ENCODE measurements at regions not wholly inside any gene's neighbourhood (a gene's known extent, or its start where the extent isn't known, plus 50 kb on each side); places are given as distances from the start of the nearest gene placed in this dataset.

DNA sequence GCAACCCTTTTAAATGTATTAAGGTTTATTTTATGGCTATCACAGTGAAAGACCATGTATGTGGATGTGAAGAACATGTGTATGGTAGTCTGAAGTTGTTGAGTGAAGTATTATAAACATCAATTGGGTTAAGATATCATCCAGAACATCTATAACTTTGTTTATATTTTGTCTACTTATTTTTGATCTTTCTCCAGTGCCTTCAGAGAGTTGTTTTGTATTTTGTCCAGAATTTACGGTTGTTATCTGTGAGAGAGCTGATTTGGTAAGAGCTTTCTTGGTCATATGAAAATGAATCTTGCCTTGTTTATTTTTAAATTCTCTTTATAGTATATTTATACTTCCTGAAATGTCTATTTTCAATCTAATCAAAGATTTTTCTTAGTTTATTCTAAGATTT is 573.7 kb upstream of the POU3F3 start:
- no peaks in the 10 kb centered on the region for H3K36me3 ChIP-seq
- no peak for DNase-seq
- H3K9me3 ChIP-seq = no peaks in the 10 kb centered on the region
- intact Hi-C loops (cut with DNase I) = no loop called here
- no peak for TF ChIP-seq POLR2A (IDR thresholded peaks at IDR 0.05)
- TF ChIP-seq, protein P1, sequence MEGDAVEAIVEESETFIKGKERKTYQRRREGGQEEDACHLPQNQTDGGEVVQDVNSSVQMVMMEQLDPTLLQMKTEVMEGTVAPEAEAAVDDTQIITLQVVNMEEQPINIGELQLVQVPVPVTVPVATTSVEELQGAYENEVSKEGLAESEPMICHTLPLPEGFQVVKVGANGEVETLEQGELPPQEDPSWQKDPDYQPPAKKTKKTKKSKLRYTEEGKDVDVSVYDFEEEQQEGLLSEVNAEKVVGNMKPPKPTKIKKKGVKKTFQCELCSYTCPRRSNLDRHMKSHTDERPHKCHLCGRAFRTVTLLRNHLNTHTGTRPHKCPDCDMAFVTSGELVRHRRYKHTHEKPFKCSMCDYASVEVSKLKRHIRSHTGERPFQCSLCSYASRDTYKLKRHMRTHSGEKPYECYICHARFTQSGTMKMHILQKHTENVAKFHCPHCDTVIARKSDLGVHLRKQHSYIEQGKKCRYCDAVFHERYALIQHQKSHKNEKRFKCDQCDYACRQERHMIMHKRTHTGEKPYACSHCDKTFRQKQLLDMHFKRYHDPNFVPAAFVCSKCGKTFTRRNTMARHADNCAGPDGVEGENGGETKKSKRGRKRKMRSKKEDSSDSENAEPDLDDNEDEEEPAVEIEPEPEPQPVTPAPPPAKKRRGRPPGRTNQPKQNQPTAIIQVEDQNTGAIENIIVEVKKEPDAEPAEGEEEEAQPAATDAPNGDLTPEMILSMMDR (IDR thresholded peaks at IDR 0.05) = no peak
- no peak overlapping the region for H3K4me3 ChIP-seq
- WGBS, 4 donors = 69 to 80% (median 74%) methylated on average over 1 of the region's 1 CpG
- H3K4me1 ChIP-seq = no peaks in the 10 kb centered on the region
- ATAC-seq = no peak
- H3K27me3 ChIP-seq = no peaks in the 10 kb centered on the region
- H3K27ac ChIP-seq = no peak overlapping the region

GRCh38 chr2:104286841-104287240 is 567.1 kb upstream of the POU3F3 start:
- DNase-seq (no peak), ATAC-seq (no peak)
- WGBS, 4 donors = 16 to 35% (median 25%) methylated on average over 3 of the region's 3 CpGs
- intact Hi-C loops (cut with DNase I) = no loop called here
- TF ChIP-seq, protein P1 (IDR thresholded peaks at IDR 0.05) = no peak
- no peak for TF ChIP-seq POLR2A (IDR thresholded peaks at IDR 0.05)
- H3K4me1 ChIP-seq = no peaks in the 10 kb centered on the region
- no peak overlapping the region for H3K4me3 ChIP-seq
- H3K9me3 ChIP-seq = no peaks in the 10 kb centered on the region
- H3K27ac ChIP-seq = no peak overlapping the region
- H3K36me3 ChIP-seq = no peaks in the 10 kb centered on the region
- no peaks in the 10 kb centered on the region for H3K27me3 ChIP-seq

DNA sequence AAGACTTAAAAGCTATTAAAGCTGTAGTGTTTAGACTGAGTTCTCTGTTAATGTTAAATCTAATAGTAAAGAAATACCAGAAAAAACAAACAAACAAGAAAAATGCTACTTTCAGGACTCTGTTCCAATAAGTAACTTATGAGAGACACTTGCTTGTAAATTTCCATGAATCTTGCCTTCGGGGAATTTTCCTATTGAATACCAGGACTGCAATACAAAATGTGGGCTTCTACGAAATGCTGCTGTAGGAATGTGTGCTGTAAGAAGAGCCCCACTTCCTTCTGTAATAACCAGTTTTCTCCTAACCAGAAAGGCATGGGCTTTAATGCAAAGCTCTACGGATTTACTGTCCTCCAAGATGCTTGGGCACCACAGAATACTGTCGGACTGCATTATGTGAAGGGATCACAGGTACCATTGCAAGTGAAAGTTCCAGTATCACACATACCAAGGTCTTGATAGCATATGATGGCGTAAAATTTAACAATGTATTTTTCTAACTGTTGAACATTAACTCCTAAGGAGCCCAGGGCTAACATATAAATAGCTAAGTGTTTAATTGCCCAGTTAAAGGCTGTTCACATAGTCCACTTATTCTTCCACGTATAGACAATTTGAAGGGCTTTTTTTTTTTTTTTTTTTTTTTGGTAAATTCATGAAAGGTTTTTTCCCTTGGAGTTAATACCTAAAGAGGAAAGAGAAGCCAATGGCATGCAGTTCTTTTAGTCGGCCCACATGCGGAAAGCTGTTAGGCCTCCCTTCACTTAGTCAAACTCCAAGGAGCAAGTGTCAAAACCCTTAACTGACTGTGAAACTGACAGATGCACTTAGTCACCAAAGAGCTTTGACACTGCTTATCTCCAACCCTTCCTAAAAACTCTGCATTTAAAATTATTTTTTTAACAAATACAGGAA is 564.0 kb upstream of the POU3F3 start:
- no peaks in the 10 kb centered on the region for H3K9me3 ChIP-seq
- H3K27ac ChIP-seq = no peak overlapping the region
- no peak overlapping the region for H3K4me3 ChIP-seq
- no peak for ATAC-seq
- no peak for TF ChIP-seq POLR2A (IDR thresholded peaks at IDR 0.05)
- TF ChIP-seq, protein P1 (IDR thresholded peaks at IDR 0.05) = no peak
- H3K36me3 ChIP-seq = no peaks in the 10 kb centered on the region
- WGBS, 4 donors = 68 to 71% (median 70%) methylated on average over 8 of the region's 8 CpGs
- no peak for DNase-seq
- intact Hi-C loops (cut with DNase I) = no loop called here
- H3K4me1 ChIP-seq = no peaks in the 10 kb centered on the region
- H3K27me3 ChIP-seq = no peaks in the 10 kb centered on the region

DNA sequence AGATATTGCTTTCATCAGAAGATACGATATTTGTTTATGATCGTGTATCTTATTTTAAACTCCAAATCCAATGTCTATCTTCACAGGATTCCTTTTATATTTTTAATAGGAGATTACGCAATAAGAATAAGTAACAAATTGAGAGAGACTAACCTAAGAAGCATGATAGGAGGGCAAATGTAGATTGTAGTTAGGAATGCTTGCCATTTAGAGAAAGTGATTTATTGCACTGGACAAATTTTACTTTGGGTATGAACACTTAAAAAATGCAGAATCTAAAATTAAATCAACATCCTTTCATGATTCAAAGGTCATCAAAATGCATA is 563.4 kb upstream of the POU3F3 start:
- Histone ChIP-seq H3K4me3 (no peak overlapping the region), H3K27me3 (no peaks in the 10 kb centered on the region), H3K36me3 (no peaks in the 10 kb centered on the region), H3K4me1 (no peaks in the 10 kb centered on the region), H3K9me3 (no peaks in the 10 kb centered on the region), H3K27ac (no peak overlapping the region)
- DNase-seq (no peak), ATAC-seq (no peak)
- WGBS, 4 donors = 68 to 83% (median 78%) methylated on average over 3 of the region's 3 CpGs
- TF ChIP-seq, protein P1 (IDR thresholded peaks at IDR 0.05) = no peak
- TF ChIP-seq POLR2A (IDR thresholded peaks at IDR 0.05) = no peak
- intact Hi-C loops (cut with DNase I) = no loop called here
